ENCODE measurements at regions not wholly inside any gene's neighbourhood (a gene's known extent, or its start where the extent isn't known, plus 50 kb on each side); places are given as distances from the start of the nearest gene placed in this dataset.

DNA sequence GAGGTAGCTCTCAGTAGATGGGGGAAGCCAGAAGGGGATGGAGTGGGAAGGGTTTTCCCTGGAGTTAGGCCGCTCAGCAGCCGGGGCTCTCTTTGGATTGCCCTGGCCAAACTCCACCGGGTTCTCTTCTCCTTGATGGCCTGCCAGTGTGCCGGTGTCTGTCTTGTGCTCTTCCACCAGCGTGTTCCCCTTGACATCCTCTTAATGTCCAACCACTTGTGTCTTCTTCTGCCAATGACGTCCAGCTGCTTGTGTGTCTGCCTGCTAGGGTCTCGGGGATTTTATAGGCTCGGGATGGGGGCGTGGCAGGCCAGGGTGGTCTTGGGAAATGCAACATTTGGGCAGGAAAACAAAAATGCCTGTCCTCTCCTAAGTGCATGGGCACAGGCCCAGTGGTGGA, 313.1 kb upstream of the PUM3 start (continued):
- TF ChIP-seq EZH2 (IDR thresholded peaks at IDR 0.05), result no peak

DNA sequence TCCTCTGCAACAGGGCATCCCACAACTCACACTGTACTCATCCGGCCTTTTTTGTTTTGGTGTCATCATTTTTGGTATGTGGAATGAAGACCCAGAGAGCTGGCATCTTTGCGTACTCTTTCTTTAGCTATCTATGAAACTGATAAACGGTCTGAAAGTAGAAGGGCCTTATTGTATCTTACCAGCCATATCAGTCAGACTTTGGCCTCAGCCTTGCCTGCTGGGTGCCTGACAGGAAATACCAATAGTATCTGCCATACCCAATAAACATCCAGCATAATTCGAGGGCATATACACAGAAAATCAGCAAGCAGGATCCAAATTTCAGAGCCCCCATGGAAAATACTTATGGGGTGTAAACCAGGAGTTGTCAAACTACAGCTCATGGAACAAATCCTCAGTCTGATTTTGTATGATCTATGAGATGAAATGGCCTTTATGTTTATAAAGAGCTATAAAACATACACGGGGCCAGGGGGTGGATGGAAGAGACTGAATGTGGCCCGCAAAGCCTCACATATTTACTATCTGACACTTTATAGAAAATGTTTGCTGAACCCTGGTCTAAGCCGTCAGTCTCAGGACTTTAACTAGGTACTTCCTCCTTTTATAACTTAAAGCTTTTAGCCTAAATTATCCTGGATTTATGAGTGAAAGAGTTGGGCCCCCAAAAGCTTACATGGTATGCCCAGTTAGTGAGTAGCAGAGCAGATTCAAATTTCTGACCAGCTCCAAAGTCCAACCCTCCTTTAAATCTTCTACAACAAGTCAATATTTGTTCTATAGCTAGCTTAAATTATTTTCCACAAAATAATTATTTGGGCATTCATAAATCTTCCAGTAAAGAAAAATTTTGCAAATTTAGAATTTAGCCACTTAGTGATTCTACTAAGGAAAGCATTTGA, 308.0 kb upstream of the PUM3 start:
- POLR2A ChIA-PET, result no interaction called here
- TF ChIP-seq CBX3 (IDR thresholded peaks at IDR 0.05; ENCODE audit: low read depth) (no peak), EGR1 (IDR thresholded peaks at IDR 0.05; ENCODE audit: low read depth) (no peak), FOSL1 (IDR thresholded peaks at IDR 0.05; ENCODE audit: low read depth) (no peak), SRF (IDR thresholded peaks at IDR 0.05; ENCODE audit: low read depth) (no peak), YY1 (IDR thresholded peaks at IDR 0.05; ENCODE audit: extremely low read depth, insufficient replicate concordance, low read depth, low read length) (no peak), JUND (IDR thresholded peaks at IDR 0.05) (no peak), CEBPB (IDR thresholded peaks at IDR 0.05; ENCODE audit: low read depth) (no peak), TCF7L2 (IDR thresholded peaks at IDR 0.05; ENCODE audit: borderline replicate concordance, extremely low read depth, insufficient read depth, insufficient read length) (no peak), ELF1 (IDR thresholded peaks at IDR 0.05; ENCODE audit: borderline replicate concordance, low read depth) (no peak), ZNF274 (IDR thresholded peaks at IDR 0.05; ENCODE audit: low read depth, low read length) (no peak), RAD21 (IDR thresholded peaks at IDR 0.05; ENCODE audit: low read depth) (no peak), POLR2AphosphoS5 (IDR thresholded peaks at IDR 0.05; ENCODE audit: low read depth, low read length) (no peak)
- TF ChIP-seq, protein P1, sequence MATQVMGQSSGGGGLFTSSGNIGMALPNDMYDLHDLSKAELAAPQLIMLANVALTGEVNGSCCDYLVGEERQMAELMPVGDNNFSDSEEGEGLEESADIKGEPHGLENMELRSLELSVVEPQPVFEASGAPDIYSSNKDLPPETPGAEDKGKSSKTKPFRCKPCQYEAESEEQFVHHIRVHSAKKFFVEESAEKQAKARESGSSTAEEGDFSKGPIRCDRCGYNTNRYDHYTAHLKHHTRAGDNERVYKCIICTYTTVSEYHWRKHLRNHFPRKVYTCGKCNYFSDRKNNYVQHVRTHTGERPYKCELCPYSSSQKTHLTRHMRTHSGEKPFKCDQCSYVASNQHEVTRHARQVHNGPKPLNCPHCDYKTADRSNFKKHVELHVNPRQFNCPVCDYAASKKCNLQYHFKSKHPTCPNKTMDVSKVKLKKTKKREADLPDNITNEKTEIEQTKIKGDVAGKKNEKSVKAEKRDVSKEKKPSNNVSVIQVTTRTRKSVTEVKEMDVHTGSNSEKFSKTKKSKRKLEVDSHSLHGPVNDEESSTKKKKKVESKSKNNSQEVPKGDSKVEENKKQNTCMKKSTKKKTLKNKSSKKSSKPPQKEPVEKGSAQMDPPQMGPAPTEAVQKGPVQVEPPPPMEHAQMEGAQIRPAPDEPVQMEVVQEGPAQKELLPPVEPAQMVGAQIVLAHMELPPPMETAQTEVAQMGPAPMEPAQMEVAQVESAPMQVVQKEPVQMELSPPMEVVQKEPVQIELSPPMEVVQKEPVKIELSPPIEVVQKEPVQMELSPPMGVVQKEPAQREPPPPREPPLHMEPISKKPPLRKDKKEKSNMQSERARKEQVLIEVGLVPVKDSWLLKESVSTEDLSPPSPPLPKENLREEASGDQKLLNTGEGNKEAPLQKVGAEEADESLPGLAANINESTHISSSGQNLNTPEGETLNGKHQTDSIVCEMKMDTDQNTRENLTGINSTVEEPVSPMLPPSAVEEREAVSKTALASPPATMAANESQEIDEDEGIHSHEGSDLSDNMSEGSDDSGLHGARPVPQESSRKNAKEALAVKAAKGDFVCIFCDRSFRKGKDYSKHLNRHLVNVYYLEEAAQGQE (IDR thresholded peaks at IDR 0.05; ENCODE audit: low read depth), result no peak
- TF ChIP-seq, protein P2, sequence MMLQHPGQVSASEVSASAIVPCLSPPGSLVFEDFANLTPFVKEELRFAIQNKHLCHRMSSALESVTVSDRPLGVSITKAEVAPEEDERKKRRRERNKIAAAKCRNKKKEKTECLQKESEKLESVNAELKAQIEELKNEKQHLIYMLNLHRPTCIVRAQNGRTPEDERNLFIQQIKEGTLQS (IDR thresholded peaks at IDR 0.05), result no peak
- TF ChIP-seq, protein P3, sequence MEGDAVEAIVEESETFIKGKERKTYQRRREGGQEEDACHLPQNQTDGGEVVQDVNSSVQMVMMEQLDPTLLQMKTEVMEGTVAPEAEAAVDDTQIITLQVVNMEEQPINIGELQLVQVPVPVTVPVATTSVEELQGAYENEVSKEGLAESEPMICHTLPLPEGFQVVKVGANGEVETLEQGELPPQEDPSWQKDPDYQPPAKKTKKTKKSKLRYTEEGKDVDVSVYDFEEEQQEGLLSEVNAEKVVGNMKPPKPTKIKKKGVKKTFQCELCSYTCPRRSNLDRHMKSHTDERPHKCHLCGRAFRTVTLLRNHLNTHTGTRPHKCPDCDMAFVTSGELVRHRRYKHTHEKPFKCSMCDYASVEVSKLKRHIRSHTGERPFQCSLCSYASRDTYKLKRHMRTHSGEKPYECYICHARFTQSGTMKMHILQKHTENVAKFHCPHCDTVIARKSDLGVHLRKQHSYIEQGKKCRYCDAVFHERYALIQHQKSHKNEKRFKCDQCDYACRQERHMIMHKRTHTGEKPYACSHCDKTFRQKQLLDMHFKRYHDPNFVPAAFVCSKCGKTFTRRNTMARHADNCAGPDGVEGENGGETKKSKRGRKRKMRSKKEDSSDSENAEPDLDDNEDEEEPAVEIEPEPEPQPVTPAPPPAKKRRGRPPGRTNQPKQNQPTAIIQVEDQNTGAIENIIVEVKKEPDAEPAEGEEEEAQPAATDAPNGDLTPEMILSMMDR (IDR thresholded peaks at IDR 0.05 in 2 of 3, conservative IDR thresholded peaks at IDR 0.05 in 1 of 3; ENCODE audit: borderline replicate concordance in 1 of 3, insufficient read depth in 1 of 3, low read depth in 2 of 3, low read length in 2 of 3), result no peak
- TF ChIP-seq, protein P4, sequence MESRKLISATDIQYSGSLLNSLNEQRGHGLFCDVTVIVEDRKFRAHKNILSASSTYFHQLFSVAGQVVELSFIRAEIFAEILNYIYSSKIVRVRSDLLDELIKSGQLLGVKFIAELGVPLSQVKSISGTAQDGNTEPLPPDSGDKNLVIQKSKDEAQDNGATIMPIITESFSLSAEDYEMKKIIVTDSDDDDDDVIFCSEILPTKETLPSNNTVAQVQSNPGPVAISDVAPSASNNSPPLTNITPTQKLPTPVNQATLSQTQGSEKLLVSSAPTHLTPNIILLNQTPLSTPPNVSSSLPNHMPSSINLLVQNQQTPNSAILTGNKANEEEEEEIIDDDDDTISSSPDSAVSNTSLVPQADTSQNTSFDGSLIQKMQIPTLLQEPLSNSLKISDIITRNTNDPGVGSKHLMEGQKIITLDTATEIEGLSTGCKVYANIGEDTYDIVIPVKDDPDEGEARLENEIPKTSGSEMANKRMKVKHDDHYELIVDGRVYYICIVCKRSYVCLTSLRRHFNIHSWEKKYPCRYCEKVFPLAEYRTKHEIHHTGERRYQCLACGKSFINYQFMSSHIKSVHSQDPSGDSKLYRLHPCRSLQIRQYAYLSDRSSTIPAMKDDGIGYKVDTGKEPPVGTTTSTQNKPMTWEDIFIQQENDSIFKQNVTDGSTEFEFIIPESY (IDR thresholded peaks at IDR 0.05; ENCODE audit: extremely low read depth, insufficient replicate concordance, low read length), result no peak

More for the DNA sequence above, 308.0 kb upstream of the PUM3 start:
- Histone ChIP-seq H3K9ac (ENCODE audit: low read length) (no peak overlapping the region), H3K4me2 (ENCODE audit: low read length) (no peak overlapping the region), H3K4me3 (replicated peaks in 1 of 2; ENCODE audit: low read depth in 1 of 2, low read length in 2 of 2) (no peak overlapping the region), H3K36me3 (ENCODE audit: control insufficient read depth in 1 of 2, insufficient read depth in 2 of 2, low read length in 2 of 2) (no peaks in the 10 kb centered on the region), H4K20me1 (ENCODE audit: insufficient read depth) (no peaks in the 10 kb centered on the region), H2AFZ (ENCODE audit: low read depth, low read length, poor library complexity, severe bottlenecking) (no peak overlapping the region), H3K9me3 (ENCODE audit: control insufficient read depth in 1 of 2, insufficient read depth in 1 of 2, low read depth in 1 of 2, low read length in 2 of 2) (no peaks in the 10 kb centered on the region), H3K27ac (ENCODE audit: low read depth, low read length) (no peak overlapping the region), H3K4me1 (ENCODE audit: control insufficient read depth in 1 of 2, insufficient read depth in 2 of 2, low read length in 2 of 2) (no peaks in the 10 kb centered on the region), H3K9me2 (ENCODE audit: insufficient read depth) (no peaks in the 10 kb centered on the region), H3K79me2 (ENCODE audit: insufficient read depth, low read length) (no peaks in the 10 kb centered on the region), H3K27me3 (ENCODE audit: insufficient read depth, low read length) (peaks cover 34% of the 10 kb centered on the region)
- BruUV-seq (replicated peaks), result no TSS peak
- ChIA-PET CTCF (interaction anchor here (0.9 kb wide), 1 partner anchor 294 kb away, joined by 3 read pairs; no protein-coding TSS in a partner anchor), RAD21 (ENCODE audit: low non-redundant PET in 1 of 2, low total read pairs in 2 of 2, uncharacterized antibody in 2 of 2, unreplicated experiment in 2 of 2) (no interaction called here)
- DNase-seq (ENCODE audit: low read depth, low spot score), result no peak
- intact Hi-C loops (cut with micrococcal nuclease), result no loop called here
- ATAC-seq, result no peak

Measured in HCT116 (cell line).